ENCODE measurements at regions not wholly inside any gene's neighbourhood (a gene's known extent, or its start where the extent isn't known, plus 50 kb on each side); places are given as distances from the start of the nearest gene placed in this dataset.

GRCh38 chr2:216911886-216912285, 52.0 kb upstream of the TNP1 start:
- Histone ChIP-seq H3K9me3 (ENCODE audit: control insufficient read depth, low read length) (no peaks in the 10 kb centered on the region), H3K27ac (no peak overlapping the region), H3K36me3 (ENCODE audit: control insufficient read depth, insufficient read depth, low read length) (no peaks in the 10 kb centered on the region), H3K79me2 (no peaks in the 10 kb centered on the region), H3K9ac (no peak overlapping the region), H3K4me2 (ENCODE audit: low read length) (no peak overlapping the region), H3K27me3 (ENCODE audit: control insufficient read depth, insufficient read depth, low read length) (no peaks in the 10 kb centered on the region), H3K4me3 (ENCODE audit: low read depth, low read length) (no peak overlapping the region), H2AFZ (no peak overlapping the region), H3K4me1 (no peaks in the 10 kb centered on the region)
- TF ChIP-seq, protein P1, sequence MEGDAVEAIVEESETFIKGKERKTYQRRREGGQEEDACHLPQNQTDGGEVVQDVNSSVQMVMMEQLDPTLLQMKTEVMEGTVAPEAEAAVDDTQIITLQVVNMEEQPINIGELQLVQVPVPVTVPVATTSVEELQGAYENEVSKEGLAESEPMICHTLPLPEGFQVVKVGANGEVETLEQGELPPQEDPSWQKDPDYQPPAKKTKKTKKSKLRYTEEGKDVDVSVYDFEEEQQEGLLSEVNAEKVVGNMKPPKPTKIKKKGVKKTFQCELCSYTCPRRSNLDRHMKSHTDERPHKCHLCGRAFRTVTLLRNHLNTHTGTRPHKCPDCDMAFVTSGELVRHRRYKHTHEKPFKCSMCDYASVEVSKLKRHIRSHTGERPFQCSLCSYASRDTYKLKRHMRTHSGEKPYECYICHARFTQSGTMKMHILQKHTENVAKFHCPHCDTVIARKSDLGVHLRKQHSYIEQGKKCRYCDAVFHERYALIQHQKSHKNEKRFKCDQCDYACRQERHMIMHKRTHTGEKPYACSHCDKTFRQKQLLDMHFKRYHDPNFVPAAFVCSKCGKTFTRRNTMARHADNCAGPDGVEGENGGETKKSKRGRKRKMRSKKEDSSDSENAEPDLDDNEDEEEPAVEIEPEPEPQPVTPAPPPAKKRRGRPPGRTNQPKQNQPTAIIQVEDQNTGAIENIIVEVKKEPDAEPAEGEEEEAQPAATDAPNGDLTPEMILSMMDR (IDR thresholded peaks at IDR 0.05) = no peak

- no peaks in the 10 kb centered on the region for H3K79me2 ChIP-seq
- TF ChIP-seq, protein P1 (IDR thresholded peaks at IDR 0.05) = no peak
- H3K4me3 ChIP-seq (ENCODE audit: low read depth, low read length) = no peak overlapping the region
- H3K9me3 ChIP-seq (ENCODE audit: control insufficient read depth, low read length) = no peaks in the 10 kb centered on the region
- no peaks in the 10 kb centered on the region for H3K27me3 ChIP-seq (ENCODE audit: control insufficient read depth, insufficient read depth, low read length)
- no peak overlapping the region for H3K9ac ChIP-seq
- H3K27ac ChIP-seq = no peak overlapping the region
- H3K4me1 ChIP-seq = no peaks in the 10 kb centered on the region
- H3K4me2 ChIP-seq (ENCODE audit: low read length) = no peak overlapping the region
- H3K36me3 ChIP-seq (ENCODE audit: control insufficient read depth, insufficient read depth, low read length) = no peaks in the 10 kb centered on the region
- no peak overlapping the region for H2AFZ ChIP-seq
Observed at GRCh38 chr2:216911008-216911407, 51.1 kb upstream of the TNP1 start.

DNA sequence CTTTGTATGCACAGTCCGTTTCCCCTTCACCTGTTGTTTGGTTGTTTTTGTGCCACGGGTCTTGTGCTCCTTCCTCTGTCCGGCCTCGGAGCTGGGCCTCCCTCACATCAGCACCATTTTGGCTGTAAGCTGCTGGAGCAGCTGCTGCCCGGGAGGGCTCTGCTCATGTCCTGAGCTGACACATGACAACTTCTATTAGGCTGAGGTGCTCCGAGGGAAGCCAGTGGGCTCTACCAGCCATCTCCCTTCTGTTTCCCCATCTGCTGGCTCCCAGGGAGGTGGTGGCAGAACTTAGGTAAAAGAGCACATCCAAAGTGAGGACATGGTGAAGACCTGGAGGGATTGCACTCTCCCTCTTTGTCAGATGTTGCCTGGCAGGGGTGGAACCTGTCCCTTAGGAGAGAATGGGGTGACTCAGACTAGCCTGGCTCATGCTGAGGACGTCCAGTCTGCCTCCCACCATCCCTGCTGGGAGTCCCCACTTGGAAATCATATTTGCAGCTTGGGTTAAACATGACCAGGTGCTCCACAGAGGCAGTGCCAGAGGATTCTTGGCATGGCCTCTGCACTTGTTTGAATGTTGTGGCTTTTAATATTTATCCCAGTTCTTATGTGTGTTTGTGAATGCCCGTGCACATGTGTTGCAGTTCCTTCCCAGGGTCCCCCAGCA, 49.8 kb upstream of the TNP1 start:
- no peaks in the 10 kb centered on the region for H3K4me1 ChIP-seq
- H3K9me3 ChIP-seq (ENCODE audit: control insufficient read depth, low read length) = no peaks in the 10 kb centered on the region
- H3K4me2 ChIP-seq (ENCODE audit: low read length) = no peak overlapping the region
- TF ChIP-seq, protein P1 (IDR thresholded peaks at IDR 0.05) = no peak
- H3K27ac ChIP-seq = no peak overlapping the region
- H3K27me3 ChIP-seq (ENCODE audit: control insufficient read depth, insufficient read depth, low read length) = no peaks in the 10 kb centered on the region
- no peaks in the 10 kb centered on the region for H3K79me2 ChIP-seq
- H3K36me3 ChIP-seq (ENCODE audit: control insufficient read depth, insufficient read depth, low read length) = no peaks in the 10 kb centered on the region
- H3K9ac ChIP-seq = no peak overlapping the region
- H2AFZ ChIP-seq = no peak overlapping the region
- H3K4me3 ChIP-seq (ENCODE audit: low read depth, low read length) = no peak overlapping the region
